Adrenal gland (tissue), 9 donors: ENCODE measurements at regions not wholly inside any gene's neighbourhood (a gene's known extent, or its start where the extent isn't known, plus 50 kb on each side); places are given as distances from the start of the nearest gene placed in this dataset.

Source experiments
- DNase-seq, 7 donors: peaks; one replicate each; pipeline ENCODE4 v3.0.0-alpha.2; 2019 to 2020
- H3K27ac ChIP-seq, 5 donors: fragments of 200-600 bp; sonication (generic) in 4 of 5; 1 replicate in 3 of 5; 2 replicates in 2 of 5; pipeline versions ENCODE4 v1.5.1 to v1.8.0; 2016 to 2020; ENCODE audit warnings: mild to moderate bottlenecking in 1 of 5
- H3K27me3 ChIP-seq: fragments of 200-600 bp; 2 replicates; pipeline ENCODE4 v1.8.0; 2021
- H3K36me3 ChIP-seq, 2 donors: fragments of 200-600 bp; replicated peaks in 1 of 2; 1 replicate in 1 of 2; 2 replicates in 1 of 2; pipeline versions ENCODE4 v1.5.1 to v1.8.0; 2018 to 2022
- H3K4me1 ChIP-seq, 2 donors: fragments of 200-600 bp; replicated peaks in 1 of 2; 1 replicate in 1 of 2; 2 replicates in 1 of 2; pipeline versions ENCODE4 v1.5.1 to v1.8.0; 2018 to 2021
- H3K4me3 ChIP-seq, 4 donors: fragments of 200-600 bp; sonication (generic) in 3 of 4; one replicate each; pipeline ENCODE4 v1.5.1; 2016 to 2018
- H3K9me3 ChIP-seq, 3 donors: fragments of 200-600 bp; sonication (generic) in 1 of 3; replicated peaks in 1 of 3; 1 replicate in 2 of 3; 2 replicates in 1 of 3; pipeline versions ENCODE4 v1.5.1 to v1.8.0; 2016 to 2021
- CTCF ChIP-seq, 6 experiments: fragments of 450-650 bp in 4 of 6; fragments of 200-600 bp in 2 of 6; sonication (generic) in 1 of 6; IDR thresholded peaks; 1 replicate in 5 of 6; 2 replicates in 1 of 6; pipeline versions ENCODE4 v1.5.1 to v1.8.0; 2016 to 2021; ENCODE audit warnings: antibody characterized with exemption in 6 of 6, mild to moderate bottlenecking in 2 of 6, moderate library complexity in 1 of 6
- POLR2A ChIP-seq, 2 donors: fragments of 450-650 bp; IDR thresholded peaks; one replicate each; pipeline ENCODE4 v1.6.1; 2017; ENCODE audit warnings: antibody characterized with exemption in 2 of 2, mild to moderate bottlenecking in 2 of 2, moderate library complexity in 1 of 2
- WGBS, 4 donors: extraction: QIAGEN DNeasy Blood & Tissue Kit in 2 of 4; methylation state at CpG; one replicate each; pipeline versions ENCODE4 v1.1.5 to v1.1.7; 2013 to 2017; 5-methylcytosine and 5-hydroxymethylcytosine counted together
- intact Hi-C, 2 donors: fragments of 100-400 bp; cut with DNase I; formaldehyde crosslinking; loops; one replicate each; pipeline versions ENCODE4 v1.14.1 to v1.15.0; 2022 to 2023
- donor health status: healthy with polysubstance abuse.
- donor health status: Bipolar disorder and iron deficiency.
- donor health status: DM: yes; HTN: yes; CAD: no.
- donor health status: DM: no; HTN: no; CAD: no.
- donor health status: DM: no; HTN: no; CAD: no.

DNA sequence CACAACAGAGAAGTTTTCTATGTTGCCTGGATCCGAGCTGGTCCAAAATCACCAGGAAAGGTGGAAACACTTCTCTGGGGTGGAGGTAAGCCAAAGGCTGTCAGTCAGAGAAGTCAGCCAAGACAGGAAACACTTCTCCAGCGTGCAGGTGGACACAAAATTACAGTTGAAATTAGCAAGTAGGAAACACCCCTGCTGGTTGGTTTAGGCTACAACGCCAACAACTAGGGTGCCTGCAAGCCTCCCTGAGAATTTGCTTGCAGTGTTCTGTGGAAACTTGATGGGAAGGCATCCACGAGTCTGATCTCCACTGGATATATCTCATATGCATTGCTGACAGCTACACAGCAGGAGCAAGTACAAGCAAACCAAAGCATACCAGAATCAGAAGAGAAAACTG lies 600.5 kb downstream of the RERGL start:
- intact Hi-C loops = no loop called here
- Histone ChIP-seq H3K9me3 (no peaks in the 10 kb centered on the region), H3K4me1 (no peaks in the 10 kb centered on the region), H3K27ac (no peak overlapping the region), H3K36me3 (no peaks in the 10 kb centered on the region), H3K4me3 (no peak overlapping the region), H3K27me3 (no peaks in the 10 kb centered on the region)
- WGBS, 4 donors = 45 to 59% (median 55%) methylated on average over 4 of the region's 4 CpGs
- no peak for TF ChIP-seq CTCF (IDR thresholded peaks at IDR 0.05)
- no peak for TF ChIP-seq POLR2A (IDR thresholded peaks at IDR 0.05)
- no peak for DNase-seq

- Histone ChIP-seq H3K36me3 (no peaks in the 10 kb centered on the region), H3K9me3 (peaks cover 0 to 3% (median 0%) of the 10 kb centered on the region in 3 donors), H3K4me1 (no peaks in the 10 kb centered on the region), H3K27me3 (no peaks in the 10 kb centered on the region), H3K27ac (no peak overlapping the region), H3K4me3 (no peak overlapping the region)
- WGBS, 4 donors = 80 to 92% (median 88%) methylated on average over 4 to 8 of the region's 8 CpGs
- DNase-seq = no peak
- intact Hi-C loops = no loop called here
- no peak for TF ChIP-seq POLR2A (IDR thresholded peaks at IDR 0.05)
- TF ChIP-seq CTCF (IDR thresholded peaks at IDR 0.05) = no peak
Observed at GRCh38 chr12:17478908-17479673, 610.9 kb downstream of the RERGL start.

- Histone ChIP-seq H3K27ac (no peak overlapping the region), H3K36me3 (no peaks in the 10 kb centered on the region), H3K4me3 (no peak overlapping the region), H3K9me3 (no peaks in the 10 kb centered on the region), H3K27me3 (no peaks in the 10 kb centered on the region), H3K4me1 (no peaks in the 10 kb centered on the region)
- no peak for TF ChIP-seq POLR2A (IDR thresholded peaks at IDR 0.05)
- no peak for TF ChIP-seq CTCF (IDR thresholded peaks at IDR 0.05)
- DNase-seq = no peak
- 86 to 90% (median 87%) methylated on average over 12 of the region's 12 CpGs for WGBS, 4 donors
- intact Hi-C loops = no loop called here
Observed at GRCh38 chr12:17470460-17470859, 619.5 kb downstream of the RERGL start.

DNA sequence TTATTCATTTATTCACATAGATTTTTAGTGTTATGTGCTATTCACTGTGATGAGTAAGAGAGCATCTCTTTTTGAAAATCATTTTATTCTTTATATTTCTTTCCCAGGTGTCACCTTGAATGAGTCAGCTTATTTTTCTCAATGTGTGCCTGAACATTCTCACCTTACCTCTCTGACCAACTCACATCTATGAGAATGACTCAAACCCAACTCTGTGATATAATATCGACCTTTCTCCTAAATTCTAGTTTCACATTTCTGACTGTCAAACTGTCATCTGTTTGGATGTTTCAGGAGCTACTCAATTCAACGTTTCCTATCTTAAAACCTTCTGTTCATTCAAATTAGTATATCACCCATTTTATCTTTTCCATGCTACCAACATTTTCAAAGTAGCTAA lies 630.8 kb downstream of the RERGL start:
- Histone ChIP-seq H3K4me3 (no peak overlapping the region), H3K36me3 (no peaks in the 10 kb centered on the region), H3K4me1 (no peaks in the 10 kb centered on the region), H3K27me3 (no peaks in the 10 kb centered on the region), H3K27ac (no peak overlapping the region), H3K9me3 (no peaks in the 10 kb centered on the region)
- no peak for TF ChIP-seq POLR2A (IDR thresholded peaks at IDR 0.05)
- no peak for TF ChIP-seq CTCF (IDR thresholded peaks at IDR 0.05)
- WGBS, 4 donors = 57 to 65% (median 59%) methylated on average over 2 of the region's 2 CpGs
- intact Hi-C loops = no loop called here
- DNase-seq = no peak
